Activated CD4-positive, alpha-beta T cell treated with anti-CD3 and anti-CD28 coated beads for 24 hours (primary cell): ENCODE measurements at regions not wholly inside any gene's neighbourhood (a gene's known extent, or its start where the extent isn't known, plus 50 kb on each side); places are given as distances from the start of the nearest gene placed in this dataset.
"Not testable (repeated sequence)": the region's sequence is repeated elsewhere in the genome, so short reads cannot be mapped to it uniquely, and the experiment has no call there.

ENCODE experiments used
- DNase-seq, 2 donors: peaks; one replicate each; pipeline ENCODE4 v3.0.0-alpha.2; 2020; ENCODE audit warnings: low read depth in 2 of 2

DNA sequence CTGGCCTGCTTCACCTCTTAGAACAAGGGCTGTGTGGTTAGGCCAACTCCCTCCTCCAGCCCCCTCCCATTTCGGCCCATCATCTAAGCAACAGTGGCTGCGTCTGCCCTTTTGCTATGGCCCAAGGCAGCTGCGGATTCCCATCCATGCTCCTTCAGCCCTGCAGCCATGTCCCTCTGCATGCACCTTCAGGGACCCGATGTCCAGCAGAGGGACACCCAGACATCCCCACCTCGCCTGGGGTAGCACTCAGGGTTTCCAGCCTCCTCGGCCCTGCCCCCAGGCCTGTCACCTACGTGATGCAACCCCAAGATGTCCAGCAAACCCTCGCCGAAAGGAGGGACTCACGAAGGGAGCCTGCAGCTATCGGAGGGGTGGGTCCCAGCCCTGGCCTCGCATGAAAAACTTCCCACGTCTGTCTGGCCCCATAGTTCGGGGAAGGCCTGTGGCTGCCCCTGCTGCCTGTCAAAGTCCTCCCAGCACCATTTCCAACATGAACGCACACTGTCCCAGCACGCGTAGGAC is 194.4 kb downstream of the CTTN start:
- no peak for DNase-seq

DNA sequence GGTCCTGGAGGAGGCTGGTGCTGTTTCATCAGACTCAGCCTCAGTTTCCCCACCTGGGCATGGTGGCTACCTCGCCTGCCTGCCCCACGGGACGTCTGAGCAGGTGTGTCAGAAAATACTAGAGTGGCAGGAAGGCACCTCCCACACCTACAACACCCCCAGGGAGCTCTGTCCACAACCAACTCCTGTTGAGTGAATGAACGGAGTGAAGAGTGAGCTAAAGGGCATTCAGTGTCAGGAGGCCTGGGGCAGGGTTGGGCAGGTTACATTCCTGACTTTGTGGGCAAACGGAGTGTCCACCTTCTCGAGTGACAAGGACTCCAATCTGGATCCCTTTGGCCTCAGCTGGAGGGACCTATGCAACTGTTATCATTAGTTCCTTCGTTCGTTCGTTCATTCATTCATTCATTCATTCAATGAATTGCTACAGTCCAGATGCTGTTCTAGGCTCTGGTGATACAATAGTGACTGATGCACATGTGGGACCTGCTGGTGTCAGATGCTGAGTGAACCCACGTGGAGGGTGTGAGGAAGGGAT is 195.2 kb downstream of the CTTN start:
- no peak for DNase-seq

DNA sequence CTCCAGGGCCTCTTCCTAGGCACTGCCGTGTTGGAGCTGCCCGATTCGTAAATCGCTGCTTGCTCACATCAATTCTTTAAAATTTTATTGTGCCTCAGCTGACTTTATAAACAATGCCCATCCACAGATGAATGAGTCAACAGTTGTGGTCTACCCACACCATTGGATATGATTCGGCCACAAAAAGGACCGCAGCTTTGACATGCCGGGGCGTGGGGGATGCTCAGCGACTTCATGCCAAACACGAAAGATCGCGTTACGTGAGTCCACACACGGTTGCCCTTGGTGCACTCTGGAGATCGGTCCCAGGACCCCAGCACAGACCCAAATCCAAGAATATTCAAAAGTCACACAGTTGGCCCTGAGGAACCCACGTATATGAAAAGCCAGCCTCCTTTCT is 195.7 kb downstream of the CTTN start:
- DNase-seq = no peak

DNA sequence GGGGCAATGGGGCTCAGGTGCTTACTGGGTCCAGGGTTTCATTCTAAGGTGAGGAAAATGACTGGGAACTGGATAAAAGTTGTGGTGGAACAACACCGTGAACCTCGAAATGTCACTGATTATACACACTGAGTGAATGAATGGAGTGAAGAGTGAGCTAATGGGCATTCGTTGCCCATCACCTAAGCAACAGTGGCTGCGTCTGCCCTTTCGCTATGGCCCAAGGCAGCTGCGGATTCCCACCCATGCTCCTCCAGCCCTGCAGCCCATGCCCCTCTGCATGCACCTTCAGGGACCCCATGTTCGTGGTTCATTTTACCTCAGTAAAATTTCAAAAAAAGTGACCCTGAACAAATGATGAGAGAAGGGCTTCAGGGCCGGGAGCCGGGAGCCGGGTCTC is 196.3 kb downstream of the CTTN start:
- DNase-seq = no peak

DNA sequence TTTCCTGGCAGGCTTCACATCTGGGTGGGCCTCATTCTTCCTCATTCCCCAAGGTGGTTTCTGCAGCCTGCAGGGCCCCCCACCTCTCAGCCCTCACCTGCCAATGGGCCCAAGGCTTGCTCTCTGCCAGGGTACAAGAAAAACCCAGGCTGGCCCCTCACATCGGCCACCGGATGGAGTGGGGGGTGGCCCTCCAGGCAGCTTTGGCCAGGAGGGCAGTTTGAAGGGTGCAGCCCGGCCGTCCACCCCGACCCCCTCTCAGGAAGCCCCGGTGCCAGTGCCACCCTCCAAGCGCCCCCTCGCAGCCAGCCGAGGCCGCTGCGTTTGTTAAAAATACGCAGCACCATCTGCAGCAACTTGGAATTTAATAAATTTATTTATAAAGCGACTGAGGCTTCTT is 196.7 kb downstream of the CTTN start:
- no peak for DNase-seq

DNA sequence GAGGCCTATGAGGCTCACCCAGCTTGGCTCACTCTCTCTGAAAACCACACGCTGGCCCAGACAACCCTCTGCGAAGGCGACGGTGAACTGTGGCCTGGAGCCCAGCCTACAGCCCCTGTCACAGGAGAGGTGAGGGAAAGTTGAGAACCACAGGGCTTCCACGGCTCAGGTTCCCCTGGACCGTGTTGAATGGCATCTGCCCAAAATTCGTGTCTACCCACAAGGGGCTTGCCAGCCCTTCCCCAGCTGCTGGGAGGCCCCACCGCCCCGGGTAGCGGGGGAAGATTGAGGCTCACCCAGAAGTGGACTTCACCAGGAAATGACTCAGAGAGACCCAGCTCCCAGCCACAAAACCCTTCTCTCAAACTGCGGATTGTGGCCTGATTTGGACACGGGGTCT is 197.1 kb downstream of the CTTN start:
- no peak for DNase-seq

DNA sequence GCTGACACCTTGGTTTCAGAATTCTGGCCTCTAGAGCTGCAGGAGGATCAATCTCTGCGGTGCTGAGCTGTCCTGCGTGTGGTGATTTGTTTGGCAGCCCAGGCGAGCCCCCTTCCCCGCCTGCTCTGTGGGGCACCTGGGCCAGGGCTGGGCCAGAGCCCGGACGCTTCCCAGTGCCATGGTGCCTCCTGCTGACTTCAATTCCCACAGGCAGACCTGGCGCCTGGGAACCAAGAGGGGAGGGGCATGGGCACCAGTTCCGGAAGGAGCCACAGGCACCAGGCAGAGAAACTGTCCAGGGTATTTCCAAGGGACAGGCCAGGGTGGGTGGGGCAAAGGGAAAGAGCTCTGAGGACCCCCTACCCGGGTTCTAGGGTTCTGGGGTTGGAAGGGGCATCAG is 197.8 kb downstream of the CTTN start:
- no peak for DNase-seq

DNA sequence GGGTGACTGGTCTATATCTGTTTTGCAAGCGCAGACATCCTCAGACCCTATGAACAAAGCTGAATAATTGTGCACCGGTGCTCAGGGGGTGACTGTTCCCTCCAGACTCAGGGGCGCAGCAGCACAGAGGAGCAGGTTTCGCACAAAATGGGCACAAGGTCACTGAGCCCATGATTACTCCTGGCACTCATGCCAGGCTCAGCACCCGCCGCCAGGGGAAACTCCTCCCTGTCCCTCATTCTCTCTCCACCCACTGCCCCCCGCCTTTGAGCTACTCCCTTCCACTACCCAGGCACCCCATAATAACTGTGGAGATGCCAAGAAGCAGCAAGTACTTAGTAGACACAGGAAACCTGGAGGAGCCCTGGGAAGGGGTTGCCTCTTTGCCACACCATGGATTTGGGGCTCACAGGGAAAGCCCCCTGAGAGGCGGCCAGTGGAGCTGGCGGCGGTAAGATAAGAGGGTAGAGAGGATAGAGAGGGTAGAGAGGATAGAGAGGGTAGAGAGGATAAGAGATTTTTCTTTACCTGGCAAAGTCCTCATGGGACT is 198.8 kb downstream of the CTTN start:
- DNase-seq = no peak

DNA sequence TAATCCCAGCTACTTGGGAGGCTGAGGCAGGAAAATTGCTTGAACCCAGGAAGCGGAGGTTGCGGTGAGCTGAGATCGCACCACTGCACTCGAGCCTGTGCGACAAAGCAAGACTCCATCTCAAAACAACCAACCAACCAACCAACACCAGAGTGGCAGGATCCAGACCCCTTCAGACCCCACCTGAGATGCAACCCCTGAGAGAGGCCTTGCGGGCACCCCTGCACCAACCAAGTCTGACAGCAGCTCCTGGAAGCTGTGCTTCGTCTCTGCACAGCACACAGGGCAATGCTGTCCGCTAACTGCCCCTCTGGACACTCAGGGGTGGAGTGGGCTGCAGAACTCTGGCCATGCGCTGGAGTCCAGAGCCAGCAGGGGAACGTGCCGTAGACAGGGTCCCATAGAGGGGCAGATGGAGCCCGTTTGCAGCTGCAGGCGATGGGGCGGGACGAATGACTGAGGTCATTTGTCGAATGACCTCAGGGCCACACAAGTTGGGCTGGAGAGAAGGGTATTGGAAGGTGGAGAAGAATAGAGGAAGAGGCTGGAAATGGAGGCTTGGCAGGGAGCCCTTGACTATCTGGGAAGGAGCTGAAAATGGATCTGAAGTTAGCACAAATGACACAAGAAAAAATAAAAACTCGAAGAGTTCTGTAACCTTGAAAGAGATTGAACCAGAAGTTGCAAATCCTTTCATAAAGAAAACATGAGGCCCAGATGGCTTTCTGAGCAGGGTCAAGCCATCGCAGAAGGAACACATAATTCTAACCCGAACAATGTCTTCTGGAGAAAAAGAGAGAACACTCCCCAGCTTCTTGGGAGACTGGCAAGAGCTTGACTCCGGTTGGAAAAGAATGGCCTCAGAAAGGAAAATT is 199.7 kb downstream of the CTTN start:
- no peak for DNase-seq

DNA sequence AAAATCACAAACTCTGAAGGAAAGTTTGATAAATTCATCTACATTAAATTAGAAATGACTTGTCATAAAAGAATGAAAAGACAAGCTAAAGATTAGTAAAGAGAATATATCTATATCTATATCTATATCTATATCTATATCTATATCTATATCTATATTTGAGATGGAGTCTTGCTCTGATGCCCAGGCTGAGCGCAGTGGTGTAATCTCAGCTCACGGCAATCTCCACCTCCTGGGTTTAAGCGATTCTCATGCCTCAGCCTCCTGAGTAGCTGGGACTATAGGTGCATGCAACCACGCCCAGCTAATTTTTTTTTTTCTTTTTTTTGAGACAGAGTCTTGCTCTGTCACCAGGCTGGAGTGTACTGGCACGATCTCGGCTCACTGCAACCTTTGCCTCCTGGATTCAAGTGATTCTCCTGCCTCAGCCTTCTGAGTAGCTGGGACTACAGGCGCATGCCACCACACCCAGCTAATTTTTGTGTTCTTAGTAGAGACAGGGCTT is 202.6 kb downstream of the CTTN start:
- not testable (repeated sequence) for DNase-seq

DNA sequence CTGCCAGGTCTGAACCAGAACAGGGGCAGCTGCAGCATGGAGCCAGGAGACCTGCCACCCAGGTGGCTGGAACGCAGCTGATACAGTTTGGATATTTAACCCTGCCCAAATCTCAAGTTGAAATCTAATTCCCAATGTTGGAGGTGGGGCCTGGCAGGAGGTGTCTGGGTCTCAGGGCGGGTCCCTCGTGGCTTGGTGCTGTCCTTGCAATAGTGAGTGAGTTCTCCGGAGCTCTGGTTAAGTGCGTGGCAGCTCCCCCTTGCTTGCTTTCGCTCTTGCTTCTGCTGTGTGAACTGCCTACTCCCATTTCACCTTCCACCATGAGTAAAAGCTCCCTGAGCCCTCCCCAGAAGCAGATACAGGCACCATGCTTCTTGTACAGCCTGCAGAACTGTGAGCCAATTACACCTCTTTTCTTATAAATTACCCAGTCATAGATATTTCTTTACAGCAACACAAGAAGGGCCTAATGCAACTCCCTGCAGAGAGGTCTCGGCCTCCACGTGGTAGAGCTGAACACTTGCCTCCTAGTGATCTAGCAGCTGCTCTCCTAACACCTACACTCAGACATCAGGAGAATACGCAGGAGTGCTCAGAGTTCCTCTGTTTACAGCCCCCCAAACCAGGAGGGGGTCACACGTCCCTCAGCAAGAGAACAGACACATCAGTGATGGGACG is 203.7 kb downstream of the CTTN start:
- DNase-seq = no peak

DNA sequence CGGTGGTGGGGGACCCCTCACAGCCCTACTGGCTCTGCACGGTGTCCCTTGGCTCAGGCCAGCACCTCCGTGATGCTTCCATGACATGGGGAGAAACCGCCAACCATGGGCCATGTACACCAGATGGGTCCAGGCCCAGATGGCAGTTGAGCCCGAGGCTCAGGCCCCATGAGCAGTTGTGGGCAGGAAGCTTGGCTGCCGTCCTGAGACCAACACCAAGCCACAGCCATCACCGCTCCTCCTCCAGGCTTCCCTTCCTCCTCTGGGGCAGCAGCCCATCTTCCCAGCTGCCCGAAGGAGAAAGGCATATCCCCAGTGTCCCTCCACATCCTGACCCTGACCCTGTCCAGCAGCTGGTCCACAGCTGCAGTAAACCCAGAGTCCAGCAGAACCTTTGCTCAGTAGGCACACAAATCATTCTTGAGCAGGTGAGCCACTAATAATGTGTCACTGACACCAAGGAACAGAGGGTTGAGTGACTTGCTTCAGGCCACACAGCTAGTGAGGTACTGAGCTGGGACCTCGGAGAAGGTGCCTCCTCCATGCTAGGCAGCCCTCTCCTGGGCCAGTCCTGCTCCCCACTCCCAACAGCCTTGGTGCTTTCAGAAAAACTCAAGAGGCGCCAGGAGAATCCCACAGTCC is 204.9 kb downstream of the CTTN start:
- no peak for DNase-seq

DNA sequence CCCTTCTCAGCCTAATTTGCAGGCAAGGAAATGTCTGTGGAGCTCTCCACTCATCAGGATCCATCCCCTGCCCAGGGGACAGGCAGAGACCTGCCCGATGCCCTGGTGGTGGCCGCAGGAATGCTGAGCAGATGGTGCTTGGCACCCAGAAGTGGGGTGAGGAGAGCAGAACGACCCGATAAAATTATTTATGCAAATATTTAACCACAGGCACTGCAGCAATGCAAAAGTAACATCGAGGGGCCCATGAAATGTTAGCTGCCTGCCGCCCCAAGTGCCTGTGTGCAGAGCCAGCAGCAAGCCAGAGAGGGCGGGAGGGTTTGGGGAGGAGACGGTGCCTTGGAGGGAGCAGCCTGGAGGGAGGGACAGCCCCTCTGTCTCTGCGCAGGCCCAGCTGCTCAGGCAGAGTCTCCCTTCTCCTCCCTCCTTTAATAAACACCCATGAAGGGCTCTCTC is 205.5 kb downstream of the CTTN start:
- no peak for DNase-seq

DNA sequence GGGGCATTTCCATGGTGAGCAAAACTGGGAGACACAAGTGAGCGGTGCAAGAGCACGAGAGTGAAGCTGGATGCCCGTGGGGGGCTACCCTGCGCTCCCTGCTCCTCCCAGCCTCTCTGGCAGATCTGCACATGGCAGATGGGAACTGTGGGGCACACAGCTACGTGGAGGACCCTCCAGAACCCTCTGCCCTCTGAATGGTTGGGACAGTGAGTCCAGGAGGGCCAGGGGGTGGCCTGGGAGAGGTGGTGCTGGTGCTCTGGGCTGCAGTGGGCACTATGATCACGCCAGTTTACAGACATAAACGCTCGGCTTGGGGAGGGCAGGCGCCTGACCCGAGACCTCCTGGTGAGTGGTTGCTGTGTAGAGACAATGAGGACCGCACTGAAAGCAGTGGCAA is 205.9 kb downstream of the CTTN start:
- no peak for DNase-seq

DNA sequence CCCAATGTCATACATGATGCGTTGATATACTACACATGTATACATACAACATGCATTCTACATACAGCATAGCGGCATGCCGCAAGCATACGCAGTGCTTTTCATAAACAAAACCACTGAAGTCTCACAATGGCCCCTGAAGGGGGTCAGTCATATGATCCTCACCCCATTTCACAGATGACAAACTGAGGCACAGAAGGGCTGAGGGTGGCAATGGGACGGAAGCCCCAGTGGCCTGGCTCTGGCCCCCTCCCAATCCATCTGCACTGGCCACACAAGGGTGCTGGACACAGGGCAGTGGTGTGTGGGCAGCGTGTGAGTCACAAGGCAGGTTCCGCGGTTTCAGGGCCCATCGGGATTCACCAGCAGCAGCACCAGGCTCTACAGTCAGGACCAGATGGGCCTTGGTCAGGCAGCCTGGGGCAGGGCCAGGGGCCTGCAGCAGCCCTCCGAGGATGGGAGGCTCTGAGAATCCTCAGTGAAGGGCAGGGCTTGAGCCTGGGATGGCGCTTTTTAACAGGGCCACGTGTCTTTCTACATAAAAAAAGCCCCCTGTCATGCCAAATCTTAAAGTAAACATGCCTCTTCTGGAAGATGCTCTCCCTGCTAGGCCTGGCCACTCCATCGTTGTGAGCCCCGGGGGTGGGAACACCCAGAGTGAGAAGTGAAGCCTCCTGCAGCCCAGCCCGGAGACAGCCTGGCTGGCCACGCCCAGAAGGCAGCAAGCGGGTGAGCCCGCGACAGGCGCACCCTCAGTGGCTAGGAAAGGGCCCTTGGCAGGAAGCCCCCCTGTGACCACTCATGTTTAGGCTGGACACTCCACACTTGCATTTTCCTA is 206.5 kb downstream of the CTTN start:
- DNase-seq = no peak

DNA sequence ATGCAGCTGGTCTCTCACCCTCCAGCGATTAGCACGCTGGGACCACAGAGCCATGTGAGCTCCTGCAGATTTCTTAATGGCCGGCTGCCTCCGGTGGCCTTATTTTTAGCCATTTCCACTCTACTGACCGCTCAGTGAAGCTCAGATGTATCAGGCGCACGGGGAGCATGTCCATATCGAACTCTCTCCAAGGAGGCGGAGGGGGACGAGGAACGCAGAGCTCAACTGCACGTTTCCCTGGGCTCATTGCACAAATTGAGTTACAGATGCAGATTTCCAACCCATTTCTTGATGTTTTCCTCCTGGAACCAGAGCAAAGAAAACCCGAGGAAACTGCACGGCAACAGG is 207.1 kb downstream of the CTTN start:
- DNase-seq = no peak

DNA sequence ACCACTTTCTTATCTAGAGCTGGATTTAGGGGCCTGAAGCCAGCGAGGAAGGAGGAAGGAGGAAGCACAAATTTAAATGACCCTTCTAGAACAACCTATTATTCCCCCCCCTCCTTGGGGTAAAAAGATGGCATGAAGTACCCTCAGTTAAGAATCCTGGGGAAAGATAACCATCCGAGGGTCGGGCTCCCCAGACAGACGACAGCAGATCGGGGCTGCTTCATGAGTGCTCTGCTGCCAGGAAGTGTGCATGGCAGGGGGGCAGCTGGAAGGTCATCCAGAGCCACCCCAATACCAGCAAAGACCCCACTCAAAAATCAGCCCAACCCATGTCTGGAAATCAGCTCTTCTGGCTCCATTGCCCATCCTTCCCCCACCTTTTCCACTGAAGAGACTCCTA is 207.5 kb downstream of the CTTN start:
- DNase-seq = no peak

DNA sequence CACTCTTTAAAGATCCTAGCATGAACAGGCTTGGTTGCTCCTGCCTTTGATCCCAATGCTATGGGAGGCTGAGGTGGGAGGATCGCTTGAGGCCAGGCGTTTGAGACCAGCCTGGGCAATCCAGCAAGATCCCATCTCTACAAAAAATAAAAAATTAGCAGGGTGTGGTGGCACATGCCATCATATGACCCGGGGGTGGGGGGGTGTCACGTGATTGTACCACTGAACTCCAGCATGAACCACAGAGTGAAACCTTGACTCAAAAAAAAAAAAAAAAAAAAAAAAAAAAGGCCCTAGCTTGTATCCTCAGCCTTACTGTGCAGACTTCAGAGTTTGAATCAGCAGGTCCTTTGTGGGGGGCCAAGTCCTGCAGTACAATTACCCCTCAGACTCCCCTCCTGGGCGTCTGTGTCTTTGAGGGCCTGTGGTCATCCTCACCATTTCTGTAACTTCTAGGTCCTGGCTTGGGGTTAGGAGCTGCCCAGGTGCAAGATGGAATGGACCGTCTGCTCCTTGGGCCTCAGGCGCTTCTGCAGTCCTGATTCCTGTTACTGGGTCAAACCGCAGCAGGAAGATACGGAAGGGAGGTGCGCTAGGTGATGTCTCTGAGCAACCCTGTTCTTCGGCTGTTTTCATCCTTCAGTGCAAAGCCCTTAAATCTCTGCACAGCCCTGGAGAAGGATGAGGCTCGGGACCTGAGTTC is 208.1 kb downstream of the CTTN start:
- no peak for DNase-seq

DNA sequence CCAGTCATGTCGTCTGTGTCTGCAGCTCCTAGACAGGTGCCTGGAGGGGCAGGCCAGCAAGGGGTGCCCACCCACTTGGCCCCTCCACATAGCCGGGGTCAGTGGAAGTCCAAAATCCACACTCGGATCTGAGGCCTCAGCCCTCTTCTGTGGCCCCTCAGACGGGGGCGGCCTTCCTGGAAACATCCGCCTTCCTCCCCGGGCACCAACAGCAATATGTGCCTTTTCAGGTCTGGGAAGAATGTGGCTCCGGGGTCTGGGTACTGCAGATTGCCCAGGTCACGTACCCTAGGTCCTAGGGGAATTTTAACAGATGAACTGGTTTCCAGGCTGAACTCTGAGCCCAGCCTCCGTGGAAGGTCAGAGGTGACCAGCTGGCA is 208.6 kb downstream of the CTTN start:
- DNase-seq = no peak

DNA sequence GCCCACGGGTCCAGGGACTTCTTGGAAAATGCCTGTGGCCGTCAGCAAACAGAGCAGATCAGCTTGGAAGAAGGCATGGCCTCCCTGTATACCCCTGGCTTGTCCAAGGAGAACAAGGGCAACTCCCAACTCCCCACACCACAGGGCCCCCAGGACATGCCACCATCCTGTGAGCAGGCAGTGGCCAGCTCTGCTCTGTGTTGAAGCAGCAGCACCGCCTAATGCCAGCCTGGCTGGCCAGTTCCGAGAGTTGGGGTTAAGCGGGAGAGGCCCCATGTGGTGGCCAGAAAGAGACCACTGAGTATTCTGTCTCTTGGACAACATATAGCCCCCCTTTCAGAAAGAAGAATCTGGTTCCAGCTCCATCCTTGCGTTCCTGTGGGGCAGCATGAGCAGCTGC is 209.2 kb downstream of the CTTN start:
- no peak for DNase-seq
